ENCODE measurements at regions not wholly inside any gene's neighbourhood (a gene's known extent, or its start where the extent isn't known, plus 50 kb on each side); places are given as distances from the start of the nearest gene placed in this dataset.
"Not testable (repeated sequence)": the region's sequence is repeated elsewhere in the genome, so short reads cannot be mapped to it uniquely, and the experiment has no call there.

- DNase-seq = not testable (repeated sequence)
These were observed 78.0 kb downstream of the NPIPB11 start for GRCh38 chr16:29328528-29328927.

GRCh38 chr16:29327631-29328408, 78.7 kb downstream of the NPIPB11 start:
- DNase-seq = not testable (repeated sequence)

- DNase-seq = not testable (repeated sequence)
These were observed 80.1 kb downstream of the NPIPB11 start for GRCh38 chr16:29326164-29327125.

- not testable (repeated sequence) for DNase-seq
These were observed 82.8 kb downstream of the NPIPB11 start for GRCh38 chr16:29323725-29324124.

- no peak for DNase-seq
These were observed 84.9 kb downstream of the NPIPB11 start for GRCh38 chr16:29321585-29321984.

GRCh38 chr16:29321000-29321393, 85.5 kb downstream of the NPIPB11 start:
- no peak for DNase-seq

- DNase-seq = no peak
These were observed 86.1 kb downstream of the NPIPB11 start for GRCh38 chr16:29320274-29320999.

GRCh38 chr16:29319726-29320125, 86.8 kb downstream of the NPIPB11 start:
- DNase-seq = no peak

GRCh38 chr16:29318561-29318968, 87.9 kb downstream of the NPIPB11 start:
- not testable (repeated sequence) for DNase-seq

- no peak for DNase-seq
These were observed 88.5 kb downstream of the NPIPB11 start for GRCh38 chr16:29318037-29318436.

- DNase-seq = no peak
These were observed 89.2 kb downstream of the NPIPB11 start for GRCh38 chr16:29317269-29317668.

GRCh38 chr16:29316761-29317183, 89.7 kb downstream of the NPIPB11 start:
- no peak for DNase-seq

- no peak for DNase-seq
These were observed 90.5 kb downstream of the NPIPB11 start for GRCh38 chr16:29315916-29316517.

GRCh38 chr16:29315046-29315445, 91.5 kb downstream of the NPIPB11 start:
- DNase-seq = no peak

- DNase-seq = no peak
These were observed 92.1 kb downstream of the NPIPB11 start for GRCh38 chr16:29314292-29314934.

GRCh38 chr16:29313559-29314048, 92.9 kb downstream of the NPIPB11 start:
- no peak for DNase-seq

- DNase-seq = no peak
These were observed 93.5 kb downstream of the NPIPB11 start for GRCh38 chr16:29312835-29313558.

- DNase-seq = not testable (repeated sequence)
These were observed 94.2 kb downstream of the NPIPB11 start for GRCh38 chr16:29312345-29312675.

- no peak for DNase-seq
These were observed 94.8 kb downstream of the NPIPB11 start for GRCh38 chr16:29311461-29312344.

- no peak for DNase-seq
These were observed 95.6 kb downstream of the NPIPB11 start for GRCh38 chr16:29310852-29311314.
